ENCODE measurements at regions not wholly inside any gene's neighbourhood (a gene's known extent, or its start where the extent isn't known, plus 50 kb on each side); places are given as distances from the start of the nearest gene placed in this dataset.

GRCh38 chr2:13711154-13711553 lies 921.4 kb upstream of the LRATD1 start:
- TF ChIP-seq, protein P1, sequence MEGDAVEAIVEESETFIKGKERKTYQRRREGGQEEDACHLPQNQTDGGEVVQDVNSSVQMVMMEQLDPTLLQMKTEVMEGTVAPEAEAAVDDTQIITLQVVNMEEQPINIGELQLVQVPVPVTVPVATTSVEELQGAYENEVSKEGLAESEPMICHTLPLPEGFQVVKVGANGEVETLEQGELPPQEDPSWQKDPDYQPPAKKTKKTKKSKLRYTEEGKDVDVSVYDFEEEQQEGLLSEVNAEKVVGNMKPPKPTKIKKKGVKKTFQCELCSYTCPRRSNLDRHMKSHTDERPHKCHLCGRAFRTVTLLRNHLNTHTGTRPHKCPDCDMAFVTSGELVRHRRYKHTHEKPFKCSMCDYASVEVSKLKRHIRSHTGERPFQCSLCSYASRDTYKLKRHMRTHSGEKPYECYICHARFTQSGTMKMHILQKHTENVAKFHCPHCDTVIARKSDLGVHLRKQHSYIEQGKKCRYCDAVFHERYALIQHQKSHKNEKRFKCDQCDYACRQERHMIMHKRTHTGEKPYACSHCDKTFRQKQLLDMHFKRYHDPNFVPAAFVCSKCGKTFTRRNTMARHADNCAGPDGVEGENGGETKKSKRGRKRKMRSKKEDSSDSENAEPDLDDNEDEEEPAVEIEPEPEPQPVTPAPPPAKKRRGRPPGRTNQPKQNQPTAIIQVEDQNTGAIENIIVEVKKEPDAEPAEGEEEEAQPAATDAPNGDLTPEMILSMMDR (IDR thresholded peaks at IDR 0.05; ENCODE audit: low read length, missing control alignments) = no peak
- no peak for DNase-seq (ENCODE audit: low read depth)

DNA sequence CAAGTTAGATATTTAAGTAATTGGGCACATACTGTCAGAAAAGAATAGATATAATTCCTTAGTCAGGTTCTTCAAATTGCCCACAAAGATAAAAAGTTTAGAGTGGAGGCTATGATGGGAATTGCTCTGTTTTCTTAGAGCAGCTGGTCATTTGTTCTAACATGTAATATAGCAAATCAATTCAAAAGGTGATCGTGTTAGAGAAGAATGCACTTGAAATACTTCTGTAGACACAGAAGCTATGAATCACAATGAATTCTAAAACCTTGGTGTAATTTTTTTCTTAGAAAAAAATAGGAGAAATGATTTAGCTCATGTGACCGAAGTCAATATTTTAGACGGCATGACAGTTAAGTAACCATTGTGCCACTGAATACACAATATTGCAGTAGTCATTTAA lies 918.1 kb upstream of the LRATD1 start:
- TF ChIP-seq, protein P1 (IDR thresholded peaks at IDR 0.05; ENCODE audit: low read length, missing control alignments) = no peak
- H3K4me3 ChIP-seq (replicated peaks; ENCODE audit: low read depth, low read length) = no peak overlapping the region
- no peak for DNase-seq (ENCODE audit: low read depth)

More at GRCh38 chr2:13711154-13711553, 921.4 kb upstream of the LRATD1 start:
- no peak overlapping the region for H3K4me3 ChIP-seq (replicated peaks; ENCODE audit: low read depth, low read length)

DNA sequence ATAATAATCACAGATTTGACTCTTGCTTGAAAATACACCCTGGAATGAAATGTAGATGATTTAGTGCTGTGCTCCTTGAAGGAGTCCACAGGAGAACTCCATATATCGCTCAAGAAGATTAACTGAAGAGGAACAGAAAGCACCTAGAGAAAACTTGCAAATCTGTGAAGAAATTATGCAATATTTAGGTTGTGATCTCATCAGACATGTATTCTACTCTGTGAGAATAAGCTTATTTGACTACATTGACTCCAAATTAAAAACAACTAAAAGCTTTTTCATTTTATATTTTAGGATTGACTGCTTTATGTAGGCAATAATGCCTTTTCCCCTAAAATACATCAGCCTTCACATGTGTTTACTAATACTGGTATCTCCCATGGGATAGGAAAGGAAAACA lies 906.6 kb upstream of the LRATD1 start:
- TF ChIP-seq, protein P1 (IDR thresholded peaks at IDR 0.05; ENCODE audit: low read length, missing control alignments) = no peak
- no peak overlapping the region for H3K4me3 ChIP-seq (replicated peaks; ENCODE audit: low read depth, low read length)
- no peak for DNase-seq (ENCODE audit: low read depth)

DNA sequence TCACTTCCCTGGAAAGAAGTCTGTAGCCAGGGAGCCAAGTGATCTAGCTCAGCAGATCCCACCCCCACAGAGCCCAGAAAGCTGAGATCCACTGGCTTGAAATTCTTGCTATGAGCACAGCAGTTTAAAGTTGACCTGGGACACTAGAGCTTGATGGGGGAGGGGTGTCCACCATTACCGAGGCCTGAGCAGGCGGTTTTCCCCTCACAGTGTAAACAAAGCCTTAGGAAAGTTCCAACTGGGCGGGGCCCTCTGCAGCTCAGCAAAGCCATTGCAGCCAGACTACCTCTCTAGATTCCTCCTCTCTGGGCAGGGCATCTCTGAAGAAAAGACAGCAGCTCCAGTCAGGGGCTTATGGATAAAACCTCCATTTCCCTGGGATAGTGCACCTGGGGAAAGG lies 887.2 kb upstream of the LRATD1 start:
- H3K4me3 ChIP-seq (replicated peaks; ENCODE audit: low read depth, low read length) = no peak overlapping the region
- DNase-seq (ENCODE audit: low read depth) = no peak

GRCh38 chr2:13751955-13752354 lies 880.6 kb upstream of the LRATD1 start:
- no peak overlapping the region for H3K4me3 ChIP-seq (replicated peaks; ENCODE audit: low read depth, low read length)
- DNase-seq (ENCODE audit: low read depth) = no peak
- TF ChIP-seq, protein P1 (IDR thresholded peaks at IDR 0.05; ENCODE audit: low read length, missing control alignments) = no peak

More for the DNA sequence above, 887.2 kb upstream of the LRATD1 start:
- TF ChIP-seq, protein P1 (IDR thresholded peaks at IDR 0.05; ENCODE audit: low read length, missing control alignments) = no peak

DNA sequence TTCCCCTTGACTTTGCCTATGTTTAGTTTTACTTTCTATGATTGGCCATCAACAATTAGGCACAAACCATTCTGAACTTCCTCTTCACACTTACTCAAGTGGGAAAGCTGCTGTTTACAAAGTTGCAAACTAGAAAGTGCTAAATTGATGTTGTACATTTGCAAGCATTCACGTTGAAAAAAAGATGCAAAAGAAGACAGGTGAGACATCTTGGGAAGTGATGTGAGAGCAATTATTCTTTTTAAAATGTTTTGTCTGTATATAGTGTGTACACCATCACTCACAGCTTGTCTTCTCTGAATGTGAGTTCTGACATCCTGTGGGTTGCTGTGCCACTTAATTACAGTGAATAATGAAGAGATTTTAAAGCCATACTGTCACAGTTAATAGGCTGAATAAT lies 874.1 kb upstream of the LRATD1 start:
- H3K4me3 ChIP-seq (replicated peaks; ENCODE audit: low read depth, low read length) = no peak overlapping the region
- DNase-seq (ENCODE audit: low read depth) = no peak
- TF ChIP-seq, protein P1 (IDR thresholded peaks at IDR 0.05; ENCODE audit: low read length, missing control alignments) = no peak

- H3K4me3 ChIP-seq (replicated peaks; ENCODE audit: low read depth, low read length) = no peak overlapping the region
- no peak for DNase-seq (ENCODE audit: low read depth)
- TF ChIP-seq, protein P1 (IDR thresholded peaks at IDR 0.05; ENCODE audit: low read length, missing control alignments) = no peak
Measured at GRCh38 chr2:13768274-13768673, 864.2 kb upstream of the LRATD1 start.
